Loucy (cell line): ENCODE measurements at regions not wholly inside any gene's neighbourhood (a gene's known extent, or its start where the extent isn't known, plus 50 kb on each side); places are given as distances from the start of the nearest gene placed in this dataset.

Experiments used
- H2AFZ ChIP-seq: fragments of 200-600 bp; sonication (generic); 2 replicates; pipeline ENCODE4 v1.6.0; 2016; ENCODE audit warnings: antibody characterized with exemption, mild to moderate bottlenecking, low read length, moderate library complexity
- H3F3A ChIP-seq: fragments of 200-600 bp; 2 replicates; pipeline ENCODE4 v1.6.0; 2016; ENCODE audit warnings: antibody characterized with exemption, low read depth, mild to moderate bottlenecking
- H3K27me3 ChIP-seq: fragments of 200-600 bp; sonication (generic); 2 replicates; pipeline ENCODE4 v1.6.1; 2014; ENCODE audit warnings: low read length, mild to moderate bottlenecking; ENCODE audit not compliant: insufficient read depth, poor library complexity, severe bottlenecking
- H3K36me3 ChIP-seq: fragments of 200-600 bp; sonication (generic); 2 replicates; pipeline ENCODE4 v1.6.1; 2016; ENCODE audit warnings: low read length; ENCODE audit not compliant: insufficient read depth
- H3K4me1 ChIP-seq: fragments of 200-600 bp; sonication (generic); 2 replicates; pipeline ENCODE4 v1.5.1; 2014; ENCODE audit warnings: low read length, mild to moderate bottlenecking; ENCODE audit not compliant: insufficient read depth, poor library complexity, severe bottlenecking
- H3K4me2 ChIP-seq: fragments of 200-600 bp; sonication (generic); 2 replicates; pipeline ENCODE4 v1.6.0; 2014; ENCODE audit warnings: antibody characterized with exemption, low read length, low read depth, mild to moderate bottlenecking; ENCODE audit not compliant: poor library complexity, severe bottlenecking
- H3K4me3 ChIP-seq: fragments of 200-600 bp; sonication (generic); 2 replicates; pipeline ENCODE4 v1.5.1; 2014; ENCODE audit warnings: low read length, mild to moderate bottlenecking, mixed read lengths; ENCODE audit not compliant: poor library complexity, severe bottlenecking
- H3K79me2 ChIP-seq: fragments of 200-600 bp; sonication (generic); 2 replicates; pipeline ENCODE4 v1.6.1; 2014; ENCODE audit warnings: low read length; ENCODE audit not compliant: insufficient read depth
- H3K9ac ChIP-seq: fragments of 200-600 bp; sonication (generic); 2 replicates; pipeline ENCODE4 v1.6.0; 2014; ENCODE audit warnings: mild to moderate bottlenecking, low read depth, low read length, moderate library complexity; ENCODE audit not compliant: poor library complexity, severe bottlenecking
- H3K9me2 ChIP-seq: fragments of 200-600 bp; sonication (generic); replicated peaks from 2 replicates; pipeline ENCODE4 v1.6.1; 2016; ENCODE audit warnings: low read depth, low read length, mixed read lengths
- H3K9me3 ChIP-seq: fragments of 200-600 bp; sonication (generic); 2 replicates; pipeline ENCODE4 v1.6.1; 2014; ENCODE audit warnings: mild to moderate bottlenecking, antibody characterized with exemption, low read length, low read depth; ENCODE audit not compliant: insufficient read depth
- H4K20me1 ChIP-seq: fragments of 200-600 bp; sonication (generic); 2 replicates; pipeline ENCODE4 v1.6.0; 2014; ENCODE audit warnings: antibody characterized with exemption, low read length, mild to moderate bottlenecking; ENCODE audit not compliant: insufficient read depth, poor library complexity, severe bottlenecking
- CTCF ChIP-seq: fragments of 200-600 bp; sonication (generic); conservative IDR thresholded peaks from 2 replicates; pipeline ENCODE4 v1.5.1; 2014; ENCODE audit warnings: mild to moderate bottlenecking, antibody characterized with exemption, low read length
- EZH2phosphoT487 ChIP-seq: fragments of 200-600 bp; IDR thresholded peaks from 2 replicates; pipeline ENCODE4 v1.6.1; 2018; ENCODE audit warnings: antibody characterized with exemption, mild to moderate bottlenecking, moderate library complexity, borderline replicate concordance

- H2AFZ ChIP-seq, result no peak overlapping the region
- no peaks in the 10 kb centered on the region for H3F3A ChIP-seq
- H3K4me1 ChIP-seq, result no peaks in the 10 kb centered on the region
- H3K9me2 ChIP-seq, result no peaks in the 10 kb centered on the region
- TF ChIP-seq EZH2phosphoT487, result no peak
- TF ChIP-seq CTCF, result no peak
- H3K27me3 ChIP-seq, result no peaks in the 10 kb centered on the region
- no peak overlapping the region for H3K9ac ChIP-seq
- H3K36me3 ChIP-seq, result no peaks in the 10 kb centered on the region
- no peaks in the 10 kb centered on the region for H3K79me2 ChIP-seq
- H4K20me1 ChIP-seq, result no peaks in the 10 kb centered on the region
- no peak overlapping the region for H3K4me2 ChIP-seq
- H3K9me3 ChIP-seq, result no peaks in the 10 kb centered on the region
- no peak overlapping the region for H3K4me3 ChIP-seq
These were observed 198.4 kb upstream of the SNX2 start for GRCh38 chr5:122576256-122577016.

- Histone ChIP-seq H4K20me1 (no peaks in the 10 kb centered on the region), H3F3A (no peaks in the 10 kb centered on the region), H3K9me3 (no peaks in the 10 kb centered on the region), H2AFZ (no peak overlapping the region), H3K27me3 (no peaks in the 10 kb centered on the region), H3K4me1 (no peaks in the 10 kb centered on the region), H3K4me2 (no peak overlapping the region), H3K9me2 (no peaks in the 10 kb centered on the region), H3K79me2 (no peaks in the 10 kb centered on the region), H3K9ac (no peak overlapping the region), H3K4me3 (no peak overlapping the region), H3K36me3 (no peaks in the 10 kb centered on the region)
- TF ChIP-seq EZH2phosphoT487 (no peak), CTCF (no peak)
These were observed 193.3 kb upstream of the SNX2 start for GRCh38 chr5:122581629-122582028.

GRCh38 chr5:122584411-122585300 is 190.2 kb upstream of the SNX2 start:
- Histone ChIP-seq H3K9me3 (no peaks in the 10 kb centered on the region), H3F3A (no peaks in the 10 kb centered on the region), H3K4me3 (no peak overlapping the region), H3K36me3 (no peaks in the 10 kb centered on the region), H2AFZ (no peak overlapping the region), H4K20me1 (no peaks in the 10 kb centered on the region), H3K79me2 (no peaks in the 10 kb centered on the region), H3K4me2 (no peak overlapping the region), H3K9me2 (no peaks in the 10 kb centered on the region), H3K4me1 (no peaks in the 10 kb centered on the region), H3K27me3 (no peaks in the 10 kb centered on the region), H3K9ac (no peak overlapping the region)
- TF ChIP-seq EZH2phosphoT487 (no peak), CTCF (no peak)
